ENCODE measurements at regions not wholly inside any gene's neighbourhood (a gene's known extent, or its start where the extent isn't known, plus 50 kb on each side); places are given as distances from the start of the nearest gene placed in this dataset.

DNA sequence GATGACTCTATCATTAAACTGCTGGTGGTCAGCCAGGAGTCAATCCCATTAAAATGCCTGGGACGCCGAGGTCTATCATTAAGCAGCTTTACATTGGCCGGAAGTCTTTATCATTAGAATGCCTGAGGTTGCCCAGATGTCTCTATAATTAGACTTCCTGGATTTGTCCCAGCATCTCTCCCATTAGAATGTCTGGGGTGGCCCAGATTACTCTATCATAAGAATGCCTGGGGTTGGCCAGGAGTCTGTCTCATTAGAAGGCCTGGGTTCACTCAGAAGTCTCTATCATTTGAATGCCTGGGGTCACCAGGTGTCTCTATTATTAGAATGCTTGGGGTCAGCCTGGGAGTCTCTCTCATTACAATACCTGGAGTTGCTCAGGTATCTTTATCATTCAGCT, 2227.2 kb downstream of the TP53TG3F start:
- no peak overlapping the region for H3K4me3 ChIP-seq (ENCODE audit: low read length)
- 91% methylated on average over 3 of the region's 3 CpGs for whole genome bisulfite sequencing
- no peaks in the 10 kb centered on the region for H3K27me3 ChIP-seq (ENCODE audit: insufficient read depth, low read length)
- no peak overlapping the region for H3K9ac ChIP-seq (ENCODE audit: low read depth, low read length)
- no peak overlapping the region for H3K27ac ChIP-seq (ENCODE audit: low read depth, low read length)
- no peaks in the 10 kb centered on the region for H3K4me1 ChIP-seq (ENCODE audit: insufficient read depth, low read length)
- no peaks in the 10 kb centered on the region for H3K36me3 ChIP-seq (ENCODE audit: insufficient read depth, low read length)
- H3K9me3 ChIP-seq (ENCODE audit: insufficient read depth, low read depth, low read length): peaks cover 95% of the 10 kb centered on the region

DNA sequence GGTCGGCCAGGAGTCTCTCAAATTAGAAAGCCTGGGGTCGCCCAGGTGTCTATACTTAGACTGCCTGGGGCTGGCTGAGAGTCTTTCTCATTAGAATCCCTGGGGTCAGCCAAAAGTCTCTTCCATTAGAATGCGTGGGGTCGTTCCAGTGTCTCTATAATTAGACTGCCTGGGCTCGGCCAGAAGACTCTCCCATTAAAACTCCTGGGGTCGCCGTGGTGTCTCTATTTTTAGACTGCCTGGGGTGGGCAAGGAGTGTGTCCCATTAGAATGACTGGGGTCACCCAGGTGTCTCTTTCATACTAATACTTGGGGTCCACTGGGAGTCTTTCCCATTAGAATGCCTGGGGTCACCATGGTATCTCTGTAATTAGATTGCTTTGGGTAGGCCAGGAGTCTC, 2227.7 kb downstream of the TP53TG3F start:
- Histone ChIP-seq H3K4me1 (ENCODE audit: insufficient read depth, low read length) (no peaks in the 10 kb centered on the region), H3K27me3 (ENCODE audit: insufficient read depth, low read length) (no peaks in the 10 kb centered on the region), H3K4me3 (ENCODE audit: low read length) (no peak overlapping the region), H3K36me3 (ENCODE audit: insufficient read depth, low read length) (no peaks in the 10 kb centered on the region), H3K9me3 (ENCODE audit: insufficient read depth, low read depth, low read length) (peaks cover 95% of the 10 kb centered on the region), H3K9ac (ENCODE audit: low read depth, low read length) (no peak overlapping the region), H3K27ac (ENCODE audit: low read depth, low read length) (no peak overlapping the region)
- 81% methylated on average over 7 of the region's 7 CpGs for WGBS

- Histone ChIP-seq H3K4me1 (ENCODE audit: insufficient read depth, low read length) (no peaks in the 10 kb centered on the region), H3K4me3 (ENCODE audit: low read length) (no peak overlapping the region), H3K36me3 (ENCODE audit: insufficient read depth, low read length) (no peaks in the 10 kb centered on the region), H3K27ac (ENCODE audit: low read depth, low read length) (no peak overlapping the region), H3K27me3 (ENCODE audit: insufficient read depth, low read length) (no peaks in the 10 kb centered on the region), H3K9ac (ENCODE audit: low read depth, low read length) (no peak overlapping the region), H3K9me3 (ENCODE audit: insufficient read depth, low read depth, low read length) (peaks cover 95% of the 10 kb centered on the region)
- 67% methylated on average over 5 of the region's 5 CpGs for WGBS
Measured at GRCh38 chr16:35687781-35688180, 2228.4 kb downstream of the TP53TG3F start.

GRCh38 chr16:35689764-35690163, 2230.4 kb downstream of the TP53TG3F start:
- Histone ChIP-seq H3K27ac (ENCODE audit: low read depth, low read length) (no peak overlapping the region), H3K4me3 (ENCODE audit: low read length) (no peak overlapping the region), H3K4me1 (ENCODE audit: insufficient read depth, low read length) (no peaks in the 10 kb centered on the region), H3K27me3 (ENCODE audit: insufficient read depth, low read length) (no peaks in the 10 kb centered on the region), H3K36me3 (ENCODE audit: insufficient read depth, low read length) (no peaks in the 10 kb centered on the region), H3K9me3 (ENCODE audit: insufficient read depth, low read depth, low read length) (peaks cover 98% of the 10 kb centered on the region), H3K9ac (ENCODE audit: low read depth, low read length) (no peak overlapping the region)
- WGBS: 93% methylated on average over 7 of the region's 7 CpGs

GRCh38 chr16:35690413-35690812, 2231.0 kb downstream of the TP53TG3F start:
- H3K9ac ChIP-seq (ENCODE audit: low read depth, low read length): no peak overlapping the region
- peaks cover 98% of the 10 kb centered on the region for H3K9me3 ChIP-seq (ENCODE audit: insufficient read depth, low read depth, low read length)
- 85% methylated on average over 8 of the region's 8 CpGs for WGBS

DNA sequence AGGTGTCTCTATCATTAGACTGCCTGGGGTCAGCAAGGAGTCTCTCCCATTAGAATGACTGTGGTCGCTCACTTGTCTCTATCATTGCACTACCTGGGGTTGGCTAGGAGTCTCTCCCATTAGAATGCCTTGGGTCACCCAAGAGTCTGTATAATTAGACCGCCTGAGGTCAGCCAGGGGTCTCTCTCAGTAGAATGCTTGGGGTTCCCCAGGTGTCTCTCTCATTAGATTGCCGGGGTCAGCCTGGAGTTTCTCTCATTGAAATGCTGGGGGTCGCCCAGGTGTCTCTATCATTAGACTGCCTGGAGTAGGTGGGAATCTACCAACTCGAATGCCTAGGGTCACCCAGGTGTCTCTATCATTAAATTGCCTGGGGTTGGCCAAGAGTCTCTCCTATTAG, 2231.6 kb downstream of the TP53TG3F start:
- peaks cover 98% of the 10 kb centered on the region for H3K9me3 ChIP-seq (ENCODE audit: insufficient read depth, low read depth, low read length)
- 78% methylated on average over 5 of the region's 5 CpGs for WGBS
- no peaks in the 10 kb centered on the region for H3K36me3 ChIP-seq (ENCODE audit: insufficient read depth, low read length)
- no peak overlapping the region for H3K27ac ChIP-seq (ENCODE audit: low read depth, low read length)
- H3K9ac ChIP-seq (ENCODE audit: low read depth, low read length): no peak overlapping the region
- H3K4me3 ChIP-seq (ENCODE audit: low read length): no peak overlapping the region
- H3K27me3 ChIP-seq (ENCODE audit: insufficient read depth, low read length): no peaks in the 10 kb centered on the region
- no peaks in the 10 kb centered on the region for H3K4me1 ChIP-seq (ENCODE audit: insufficient read depth, low read length)

More at GRCh38 chr16:35690413-35690812, 2231.0 kb downstream of the TP53TG3F start:
- no peak overlapping the region for H3K4me3 ChIP-seq (ENCODE audit: low read length)
- no peak overlapping the region for H3K27ac ChIP-seq (ENCODE audit: low read depth, low read length)
- no peaks in the 10 kb centered on the region for H3K27me3 ChIP-seq (ENCODE audit: insufficient read depth, low read length)
- H3K36me3 ChIP-seq (ENCODE audit: insufficient read depth, low read length): no peaks in the 10 kb centered on the region
- no peaks in the 10 kb centered on the region for H3K4me1 ChIP-seq (ENCODE audit: insufficient read depth, low read length)

- WGBS: 89% methylated on average over 3 of the region's 3 CpGs
- Histone ChIP-seq H3K4me1 (ENCODE audit: insufficient read depth, low read length) (no peaks in the 10 kb centered on the region), H3K27ac (ENCODE audit: low read depth, low read length) (no peak overlapping the region), H3K9me3 (ENCODE audit: insufficient read depth, low read depth, low read length) (peaks cover 96% of the 10 kb centered on the region), H3K36me3 (ENCODE audit: insufficient read depth, low read length) (no peaks in the 10 kb centered on the region), H3K9ac (ENCODE audit: low read depth, low read length) (no peak overlapping the region), H3K4me3 (ENCODE audit: low read length) (no peak overlapping the region), H3K27me3 (ENCODE audit: insufficient read depth, low read length) (no peaks in the 10 kb centered on the region)
Measured at GRCh38 chr16:35692824-35693223, 2233.4 kb downstream of the TP53TG3F start.

DNA sequence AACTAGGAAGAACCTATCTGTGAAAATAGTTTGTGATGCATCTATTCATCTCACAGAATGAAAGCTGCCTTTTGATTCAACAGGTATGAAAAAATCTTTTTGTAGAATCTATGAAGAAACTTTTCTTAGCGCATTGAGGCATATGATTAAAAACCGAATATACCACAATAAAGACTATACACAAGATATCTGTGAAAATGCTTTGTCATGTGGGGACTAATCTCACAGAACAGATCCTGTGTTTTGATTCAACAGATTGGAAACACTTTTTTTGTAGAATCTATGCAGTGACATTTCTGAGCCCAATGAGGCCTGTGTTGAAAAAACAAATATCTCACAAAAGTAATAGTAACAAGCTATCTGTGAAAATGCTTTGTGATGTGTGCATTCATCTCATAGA, 2247.5 kb downstream of the TP53TG3F start:
- Histone ChIP-seq H3K4me1 (ENCODE audit: insufficient read depth, low read length) (no peaks in the 10 kb centered on the region), H3K9me3 (ENCODE audit: insufficient read depth, low read depth, low read length) (peaks cover 99% of the 10 kb centered on the region), H3K36me3 (ENCODE audit: insufficient read depth, low read length) (no peaks in the 10 kb centered on the region), H3K27ac (ENCODE audit: low read depth, low read length) (no peak overlapping the region), H3K4me3 (ENCODE audit: low read length) (no peak overlapping the region), H3K9ac (ENCODE audit: low read depth, low read length) (no peak overlapping the region), H3K27me3 (ENCODE audit: insufficient read depth, low read length) (no peaks in the 10 kb centered on the region)
- no CpG with 5 or more reads among the region's 2 CpGs for WGBS

DNA sequence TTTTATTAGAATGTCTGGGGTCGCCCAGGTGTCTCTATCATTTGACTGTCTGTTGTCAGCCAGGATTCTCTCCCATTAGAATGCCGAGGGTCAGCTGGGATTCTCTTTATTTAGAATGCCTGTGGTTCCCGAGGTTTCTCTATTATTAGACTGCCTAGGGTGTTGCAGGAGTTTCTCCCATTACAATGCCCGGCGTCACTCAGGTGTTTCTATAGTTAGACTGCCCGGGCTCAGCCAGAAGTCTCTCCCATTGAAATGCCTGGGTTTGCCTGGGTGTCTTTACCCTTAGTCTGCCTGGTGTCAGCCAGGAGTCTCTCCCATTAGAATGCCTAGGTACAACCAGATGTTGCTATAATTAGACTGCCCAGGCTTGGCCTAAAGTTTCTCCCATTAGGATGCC, 2252.0 kb downstream of the TP53TG3F start:
- no peak overlapping the region for H3K9ac ChIP-seq (ENCODE audit: low read depth, low read length)
- 81% methylated on average over 6 of the region's 6 CpGs for WGBS
- no peak overlapping the region for H3K27ac ChIP-seq (ENCODE audit: low read depth, low read length)
- H3K27me3 ChIP-seq (ENCODE audit: insufficient read depth, low read length): no peaks in the 10 kb centered on the region
- no peak overlapping the region for H3K4me3 ChIP-seq (ENCODE audit: low read length)
- no peaks in the 10 kb centered on the region for H3K36me3 ChIP-seq (ENCODE audit: insufficient read depth, low read length)
- H3K9me3 ChIP-seq (ENCODE audit: insufficient read depth, low read depth, low read length): peaks cover 85% of the 10 kb centered on the region
- no peaks in the 10 kb centered on the region for H3K4me1 ChIP-seq (ENCODE audit: insufficient read depth, low read length)

GRCh38 chr16:35711958-35712357, 2252.5 kb downstream of the TP53TG3F start:
- H3K9me3 ChIP-seq (ENCODE audit: insufficient read depth, low read depth, low read length): peaks cover 84% of the 10 kb centered on the region

GRCh38 chr16:35713762-35714650, 2254.6 kb downstream of the TP53TG3F start:
- H3K4me3 ChIP-seq (ENCODE audit: low read length): no peak overlapping the region
- 79% methylated on average over 7 of the region's 7 CpGs for WGBS
- H3K9me3 ChIP-seq (ENCODE audit: insufficient read depth, low read depth, low read length): peaks cover 76% of the 10 kb centered on the region
- H3K27ac ChIP-seq (ENCODE audit: low read depth, low read length): no peak overlapping the region
- no peaks in the 10 kb centered on the region for H3K4me1 ChIP-seq (ENCODE audit: insufficient read depth, low read length)
- H3K27me3 ChIP-seq (ENCODE audit: insufficient read depth, low read length): no peaks in the 10 kb centered on the region
- H3K9ac ChIP-seq (ENCODE audit: low read depth, low read length): no peak overlapping the region
- no peaks in the 10 kb centered on the region for H3K36me3 ChIP-seq (ENCODE audit: insufficient read depth, low read length)

More at GRCh38 chr16:35711958-35712357, 2252.5 kb downstream of the TP53TG3F start:
- no peak overlapping the region for H3K4me3 ChIP-seq (ENCODE audit: low read length)
- no peaks in the 10 kb centered on the region for H3K4me1 ChIP-seq (ENCODE audit: insufficient read depth, low read length)
- H3K27me3 ChIP-seq (ENCODE audit: insufficient read depth, low read length): no peaks in the 10 kb centered on the region
- 79% methylated on average over 5 of the region's 5 CpGs for WGBS
- H3K27ac ChIP-seq (ENCODE audit: low read depth, low read length): no peak overlapping the region
- H3K36me3 ChIP-seq (ENCODE audit: insufficient read depth, low read length): no peaks in the 10 kb centered on the region
- H3K9ac ChIP-seq (ENCODE audit: low read depth, low read length): no peak overlapping the region
